Endothelial cell (in vitro differentiated cells): ENCODE measurements at regions not wholly inside any gene's neighbourhood (a gene's known extent, or its start where the extent isn't known, plus 50 kb on each side); places are given as distances from the start of the nearest gene placed in this dataset.

Experiments
- DNase-seq: peaks from one replicate; pipeline ENCODE4 v3.0.0; 2021; ENCODE audit warnings: low spot score
- H3K27ac Mint-ChIP-seq: one replicate; pipeline ENCODE4 v1.8.0; 2021; ENCODE audit warnings: mixed read lengths, inconsistent platforms; ENCODE audit not compliant: unreplicated experiment
- H3K27me3 Mint-ChIP-seq: one replicate; pipeline ENCODE4 v1.8.0; 2021; ENCODE audit warnings: mild to moderate bottlenecking, moderate library complexity, mixed read lengths, inconsistent platforms; ENCODE audit not compliant: unreplicated experiment
- H3K36me3 Mint-ChIP-seq: one replicate; pipeline ENCODE4 v1.8.0; 2021; ENCODE audit warnings: mild to moderate bottlenecking, low read depth, mixed read lengths, inconsistent platforms; ENCODE audit not compliant: unreplicated experiment
- H3K4me1 Mint-ChIP-seq: one replicate; pipeline ENCODE4 v1.8.0; 2021; ENCODE audit warnings: mild to moderate bottlenecking, mixed read lengths, inconsistent platforms; ENCODE audit not compliant: unreplicated experiment
- H3K4me3 Mint-ChIP-seq: one replicate; pipeline ENCODE4 v1.8.0; 2021; ENCODE audit warnings: mild to moderate bottlenecking, mixed read lengths, inconsistent platforms; ENCODE audit not compliant: unreplicated experiment
- H3K9me3 Mint-ChIP-seq: one replicate; pipeline ENCODE4 v1.8.0; 2021; ENCODE audit warnings: mixed read lengths, inconsistent platforms; ENCODE audit not compliant: unreplicated experiment
- CTCF ChIP-seq: fragments of 200-600 bp; sonication (generic); IDR thresholded peaks from one replicate; pipeline ENCODE4 v1.5.0; 2021; ENCODE audit warnings: antibody characterized with exemption; ENCODE audit not compliant: unreplicated experiment

GRCh38 chr4:64895031-64895430 is 485.8 kb upstream of the TECRL start:
- H3K4me3 Mint-ChIP-seq = no peak overlapping the region

GRCh38 chr4:64893205-64893604 is 484.0 kb upstream of the TECRL start:
- Mint-ChIP-seq H3K27me3 (no peaks in the 10 kb centered on the region), H3K36me3 (no peaks in the 10 kb centered on the region)

More at GRCh38 chr4:64895031-64895430, 485.8 kb upstream of the TECRL start:
- H3K27ac Mint-ChIP-seq = no peak overlapping the region
- H3K27me3 Mint-ChIP-seq = no peaks in the 10 kb centered on the region
- TF ChIP-seq CTCF = no peak
- DNase-seq = no peak
- no peaks in the 10 kb centered on the region for H3K9me3 Mint-ChIP-seq
- no peaks in the 10 kb centered on the region for H3K4me1 Mint-ChIP-seq
- H3K36me3 Mint-ChIP-seq = no peaks in the 10 kb centered on the region

DNA sequence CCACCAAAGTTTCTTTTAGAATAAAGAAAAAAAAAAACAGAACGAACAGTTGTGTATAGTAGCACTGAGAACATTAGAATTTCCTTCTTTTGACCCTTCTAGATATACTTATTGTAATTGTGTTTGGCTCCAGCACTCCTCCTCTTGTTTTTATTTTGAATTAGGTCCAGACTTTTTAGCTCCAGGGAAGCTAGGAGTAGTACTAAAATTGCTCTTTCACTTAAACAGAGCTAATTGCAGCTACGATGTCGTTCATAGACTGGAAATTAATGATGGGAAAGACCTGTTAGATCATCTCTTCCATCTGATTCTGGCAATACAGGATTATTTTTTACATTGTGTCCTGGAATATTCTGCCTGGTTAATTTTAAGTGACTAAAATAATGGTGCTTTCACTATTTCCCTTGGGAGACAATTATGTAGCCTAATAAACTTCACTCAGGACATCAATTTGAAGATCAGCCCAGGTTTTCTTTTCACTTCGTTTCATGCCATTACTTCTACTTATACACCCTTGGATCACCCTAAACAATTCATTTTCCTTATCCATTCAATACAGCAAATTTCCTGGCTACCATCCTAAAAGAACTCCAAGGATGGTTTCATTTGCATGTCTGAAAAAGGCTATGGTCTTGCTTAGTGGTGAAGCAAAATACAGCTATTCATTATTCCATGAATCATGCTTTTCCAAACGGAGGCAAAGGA is 480.8 kb upstream of the TECRL start:
- Mint-ChIP-seq H3K27me3 (no peaks in the 10 kb centered on the region), H3K4me3 (no peak overlapping the region), H3K36me3 (no peaks in the 10 kb centered on the region), H3K27ac (no peak overlapping the region), H3K9me3 (no peaks in the 10 kb centered on the region), H3K4me1 (no peaks in the 10 kb centered on the region)
- no peak for DNase-seq
- TF ChIP-seq CTCF = no peak

More at GRCh38 chr4:64893205-64893604, 484.0 kb upstream of the TECRL start:
- no peaks in the 10 kb centered on the region for H3K4me1 Mint-ChIP-seq
- no peak overlapping the region for H3K4me3 Mint-ChIP-seq
- no peaks in the 10 kb centered on the region for H3K9me3 Mint-ChIP-seq
- no peak for TF ChIP-seq CTCF
- no peak overlapping the region for H3K27ac Mint-ChIP-seq
- DNase-seq = no peak

DNA sequence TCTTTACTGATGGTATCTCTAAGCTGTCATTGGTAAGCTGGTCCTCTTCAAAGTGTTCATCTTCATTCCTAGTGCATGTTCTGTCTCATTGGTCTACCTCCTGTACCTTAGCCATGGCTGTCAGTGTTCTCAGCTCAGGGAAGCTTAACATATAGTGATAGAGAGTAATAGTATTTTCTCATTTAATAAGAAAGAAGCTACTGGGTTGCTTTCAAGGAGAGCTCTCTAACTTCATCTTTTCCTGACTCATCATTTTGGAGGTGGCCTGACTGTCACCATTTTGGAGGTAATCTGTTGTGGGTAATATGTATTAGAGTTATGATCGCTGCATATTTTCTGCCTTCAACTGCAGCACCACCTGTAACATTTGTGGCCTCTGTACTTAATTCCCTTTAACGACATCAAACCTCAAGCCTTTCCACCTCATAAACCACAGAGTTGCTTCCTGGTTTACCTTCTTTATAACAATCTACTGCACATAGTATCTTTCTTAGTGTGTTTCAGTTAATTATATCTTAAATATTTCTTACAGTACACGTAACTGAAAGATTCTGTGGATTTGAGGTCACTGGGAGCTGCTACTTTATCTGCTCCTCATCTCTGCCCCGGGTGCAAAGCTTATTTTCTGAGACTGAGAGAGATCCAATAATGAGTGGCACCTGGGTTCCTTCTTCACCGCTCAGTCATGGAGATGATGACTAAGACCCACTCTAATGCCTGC is 474.0 kb upstream of the TECRL start:
- Mint-ChIP-seq H3K4me3 (no peak overlapping the region), H3K36me3 (no peaks in the 10 kb centered on the region), H3K9me3 (no peaks in the 10 kb centered on the region), H3K4me1 (no peaks in the 10 kb centered on the region), H3K27ac (no peak overlapping the region), H3K27me3 (no peaks in the 10 kb centered on the region)
- no peak for DNase-seq
- TF ChIP-seq CTCF = no peak
